Epithelial cell of esophagus (primary cell): ENCODE measurements at regions not wholly inside any gene's neighbourhood (a gene's known extent, or its start where the extent isn't known, plus 50 kb on each side); places are given as distances from the start of the nearest gene placed in this dataset.
A peak's percentile ranks its signal among the peaks of the same experiment; 100 is the strongest.

Experiments used
- DNase-seq: peaks from one replicate; pipeline ENCODE4 v3.0.0; 2010; ENCODE audit warnings: low read depth
- H3K4me3 ChIP-seq: 2 replicates; pipeline ENCODE4 v1.5.1; 2011; ENCODE audit warnings: mild to moderate bottlenecking, low read length, control low read depth
- CTCF ChIP-seq: IDR thresholded peaks from 2 replicates; pipeline ENCODE4 v1.5.1; 2011; ENCODE audit warnings: low read depth, mild to moderate bottlenecking, low read length, control low read depth, inconsistent platforms; ENCODE audit not compliant: insufficient read depth; ENCODE audit errors: missing control alignments

- peak; percentile 77 for DNase-seq
- no peak for TF ChIP-seq CTCF
- H3K4me3 ChIP-seq: no peak overlapping the region
Measured at GRCh38 chr4:180913750-180914149, 1329.5 kb upstream of the TENM3 start.

GRCh38 chr4:180923486-180923885 lies 1319.7 kb upstream of the TENM3 start:
- DNase-seq: peak; percentile 63
- TF ChIP-seq CTCF: no peak
- H3K4me3 ChIP-seq: no peak overlapping the region

- TF ChIP-seq CTCF: no peak
- peak; percentile 87 for DNase-seq
- no peak overlapping the region for H3K4me3 ChIP-seq
Measured at GRCh38 chr4:180925805-180926204, 1317.4 kb upstream of the TENM3 start.

- H3K4me3 ChIP-seq: no peak overlapping the region
- no peak for TF ChIP-seq CTCF
- DNase-seq: no peak
Measured at GRCh38 chr4:180926277-180926676, 1316.9 kb upstream of the TENM3 start.

GRCh38 chr4:180932370-180933001 lies 1310.7 kb upstream of the TENM3 start:
- DNase-seq: no peak
- no peak overlapping the region for H3K4me3 ChIP-seq
- no peak for TF ChIP-seq CTCF

GRCh38 chr4:180937083-180937482 lies 1306.1 kb upstream of the TENM3 start:
- no peak for TF ChIP-seq CTCF
- no peak for DNase-seq
- no peak overlapping the region for H3K4me3 ChIP-seq

GRCh38 chr4:180940680-180941079 lies 1302.5 kb upstream of the TENM3 start:
- DNase-seq: no peak
- no peak overlapping the region for H3K4me3 ChIP-seq
- no peak for TF ChIP-seq CTCF
